H1 (cell line): ENCODE measurements at regions not wholly inside any gene's neighbourhood (a gene's known extent, or its start where the extent isn't known, plus 50 kb on each side); places are given as distances from the start of the nearest gene placed in this dataset.

Source experiments
- CTCF ChIA-PET: fragments of 300-600 bp; sonication (Branson Sonifier 250); formaldehyde crosslinking; loops from one replicate; lab custom pipeline; 2021; ENCODE audit not compliant: partially characterized antibody; lab: Charles Lee
- POLR2A ChIA-PET: fragments of 300-600 bp; sonication (Branson Sonifier 250); formaldehyde crosslinking; loops from one replicate; lab custom pipeline; 2021; ENCODE audit warnings: inconsistent platforms; ENCODE audit not compliant: partially characterized antibody; lab: Charles Lee
- DNase-seq, 2 experiments: peaks; one replicate each; pipeline versions ENCODE4 v3.0.0 to v3.0.0-alpha.2; 2010 to 2022; ENCODE audit warnings: low spot score in 2 of 2, low read depth in 1 of 2, mixed read lengths in 1 of 2
- FAIRE-seq: peaks from 2 replicates; lab custom pipeline; 2011; peaks lifted over from hg19 to GRCh38; lab: Jason Lieb, UNC
- H2AFZ ChIP-seq: 2 replicates; pipeline ENCODE4 v1.8.1; 2012; ENCODE audit warnings: low read length, inconsistent platforms
- H2AK5ac ChIP-seq: 2 replicates; pipeline ENCODE4 v1.6.1; 2013; ENCODE audit warnings: low read depth, low read length
- H2BK120ac ChIP-seq: replicated peaks from 2 replicates; pipeline ENCODE3; 2013; ENCODE audit warnings: low read depth, low read length, inconsistent platforms
- H2BK12ac ChIP-seq: 2 replicates; pipeline ENCODE4 v1.6.1; 2013; ENCODE audit warnings: low read depth, low read length
- H2BK15ac ChIP-seq: 2 replicates; pipeline ENCODE4 v1.6.1; 2013; ENCODE audit warnings: low read length
- H2BK20ac ChIP-seq: 2 replicates; pipeline ENCODE4 v1.6.1; 2013; ENCODE audit warnings: low read length
- H2BK5ac ChIP-seq: 2 replicates; pipeline ENCODE4 v1.6.1; 2013; ENCODE audit warnings: low read depth, low read length
- H3K14ac ChIP-seq: 2 replicates; pipeline ENCODE4 v1.6.1; 2013; ENCODE audit warnings: inconsistent platforms; ENCODE audit not compliant: insufficient read length
- H3K18ac ChIP-seq: 2 replicates; pipeline ENCODE4 v1.6.1; 2013; ENCODE audit warnings: low read length; ENCODE audit errors: extremely low read depth
- H3K23ac ChIP-seq: 2 replicates; pipeline ENCODE4 v1.6.1; 2013; ENCODE audit warnings: inconsistent platforms; ENCODE audit not compliant: insufficient read length
- H3K23me2 ChIP-seq: 2 replicates; pipeline ENCODE4 v1.6.1; 2013; ENCODE audit warnings: low read depth, low read length
- H3K27ac ChIP-seq: 2 replicates; pipeline ENCODE4 v1.6.1; 2011; ENCODE audit warnings: low read depth, low read length, inconsistent platforms
- H3K27me3 ChIP-seq, 4 experiments: replicated peaks in 1 of 4; 1 replicate in 1 of 4; 2 replicates in 3 of 4; pipeline versions ENCODE4 v1.6.1 to v1.8.1; 2011 to 2013; ENCODE audit warnings: low read length in 3 of 4, mild to moderate bottlenecking in 3 of 4, inconsistent platforms in 2 of 4, mixed read lengths in 2 of 4, moderate library complexity in 1 of 4; ENCODE audit not compliant: control insufficient read depth in 3 of 4, insufficient read depth in 3 of 4; ENCODE audit errors: extremely low read depth in 1 of 4
- H3K36me3 ChIP-seq, 4 experiments: 2 replicates each; pipeline versions ENCODE4 v1.6.1 to v1.8.1; 2011 to 2013; ENCODE audit warnings: mild to moderate bottlenecking in 4 of 4, low read length in 3 of 4, moderate library complexity in 2 of 4, control low read depth in 1 of 4, inconsistent platforms in 1 of 4; ENCODE audit not compliant: insufficient read depth in 4 of 4, control insufficient read depth in 2 of 4
- H3K4ac ChIP-seq: replicated peaks from 2 replicates; pipeline ENCODE3; 2013; ENCODE audit warnings: low read length, low read depth, mixed read lengths, inconsistent platforms; ENCODE audit not compliant: insufficient read length
- H3K4me1 ChIP-seq, 4 experiments: replicated peaks in 1 of 4; 1 replicate in 1 of 4; 2 replicates in 3 of 4; pipeline versions ENCODE4 v1.6.1 to v1.8.1; 2011 to 2013; ENCODE audit warnings: low read length in 3 of 4, inconsistent platforms in 2 of 4, mixed read lengths in 1 of 4; ENCODE audit not compliant: insufficient read depth in 4 of 4, control insufficient read depth in 3 of 4
- H3K4me2 ChIP-seq, 2 experiments: 2 replicates each; pipeline versions ENCODE4 v1.6.1 to v1.8.1; 2011 to 2013; ENCODE audit warnings: low read depth in 2 of 2, low read length in 2 of 2, control low read depth in 1 of 2, inconsistent platforms in 1 of 2, mild to moderate bottlenecking in 1 of 2; ENCODE audit not compliant: insufficient read depth in 1 of 2
- H3K4me3 ChIP-seq, 4 experiments: fragments of 200-600, 300-600 bp in 1 of 4; sonication (generic), shearing (Covaris generic), sonication (Bioruptor Twin) in 1 of 4; 2 replicates each; pipeline versions ENCODE4 v1.5.1 to v1.8.1; 2011 to 2016; ENCODE audit warnings: low read length in 4 of 4, low read depth in 3 of 4, control low read depth in 2 of 4, inconsistent platforms in 2 of 4, mild to moderate bottlenecking in 2 of 4, mixed read lengths in 1 of 4, moderate library complexity in 1 of 4; ENCODE audit not compliant: insufficient read depth in 2 of 4; ENCODE audit errors: extremely low read depth in 1 of 4
- H3K56ac ChIP-seq: replicated peaks from 2 replicates; pipeline ENCODE3; 2013; ENCODE audit warnings: low read depth, mild to moderate bottlenecking, mixed read lengths, low read length, inconsistent platforms; ENCODE audit not compliant: insufficient read length
- H3K79me1 ChIP-seq: 2 replicates; pipeline ENCODE4 v1.6.1; 2013; ENCODE audit warnings: low read depth, low read length, control low read depth
- H3K79me2 ChIP-seq, 2 experiments: 2 replicates each; pipeline versions ENCODE4 v1.6.1 to v1.8.1; 2012 to 2013; ENCODE audit warnings: low read length in 2 of 2, mild to moderate bottlenecking in 2 of 2, inconsistent platforms in 1 of 2; ENCODE audit not compliant: insufficient read depth in 2 of 2, control insufficient read depth in 1 of 2
- H3K9ac ChIP-seq, 4 experiments: replicated peaks in 1 of 4; 1 replicate in 1 of 4; 2 replicates in 3 of 4; pipeline versions ENCODE4 v1.6.1 to v1.8.1; 2011 to 2013; ENCODE audit warnings: low read depth in 3 of 4, low read length in 3 of 4, control low read depth in 2 of 4, mild to moderate bottlenecking in 2 of 4, moderate library complexity in 2 of 4, inconsistent platforms in 1 of 4; ENCODE audit errors: extremely low read depth in 1 of 4
- H3K9me3 ChIP-seq, 2 experiments: 2 replicates each; pipeline versions ENCODE4 v1.6.1 to v1.8.1; 2012 to 2013; ENCODE audit warnings: mild to moderate bottlenecking in 2 of 2, moderate library complexity in 2 of 2, control low read depth in 1 of 2, inconsistent platforms in 1 of 2, low read depth in 1 of 2, low read length in 1 of 2, mixed read lengths in 1 of 2; ENCODE audit not compliant: insufficient read depth in 2 of 2
- H4K20me1 ChIP-seq, 2 experiments: replicated peaks in 1 of 2; 2 replicates each; pipeline versions ENCODE3 to v1.8.1; 2011 to 2013; ENCODE audit warnings: inconsistent platforms in 2 of 2, low read length in 2 of 2, mild to moderate bottlenecking in 1 of 2; ENCODE audit not compliant: insufficient read depth in 2 of 2, control insufficient read depth in 1 of 2
- H4K5ac ChIP-seq: 2 replicates; pipeline ENCODE4 v1.6.1; 2013; ENCODE audit warnings: low read length, low read depth, mixed read lengths, inconsistent platforms; ENCODE audit not compliant: insufficient read length
- H4K8ac ChIP-seq: 2 replicates; pipeline ENCODE4 v1.8.0; 2013; ENCODE audit warnings: mild to moderate bottlenecking, moderate library complexity, low read length, inconsistent platforms; ENCODE audit not compliant: insufficient read depth; ENCODE audit errors: extremely low read depth
- H4K91ac ChIP-seq: replicated peaks from 2 replicates; pipeline ENCODE3; 2013; ENCODE audit warnings: low read length, mixed read lengths, inconsistent platforms; ENCODE audit not compliant: insufficient read length
- ASH2L ChIP-seq: fragments of 200-600, 300-600 bp; sonication (generic); IDR thresholded peaks from one replicate; pipeline ENCODE4 v1.7.1; 2017; ENCODE audit warnings: low read length
- BACH1 ChIP-seq: IDR thresholded peaks from 2 replicates; pipeline ENCODE4 v1.6.1; 2012; ENCODE audit warnings: low read length, improper control_type of control experiment
- BRCA1 ChIP-seq: IDR thresholded peaks from 2 replicates; pipeline ENCODE4 v1.6.1; 2012; ENCODE audit warnings: low read depth, low read length, improper control_type of control experiment
- EP300 ChIP-seq, 2 experiments: IDR thresholded peaks; 1 replicate in 1 of 2; 2 replicates in 1 of 2; pipeline ENCODE4 v1.6.1; 2011 to 2012; ENCODE audit warnings: low read depth in 2 of 2, low read length in 2 of 2, mild to moderate bottlenecking in 2 of 2, borderline replicate concordance in 1 of 2, inconsistent platforms in 1 of 2, moderate library complexity in 1 of 2
- WGBS, 2 experiments: shearing (Covaris generic) in 1 of 2; methylation state at CpG; one replicate each; pipeline versions ENCODE4 v1.1.6 to v1.1.7; 2013 to 2015; ENCODE audit warnings: low lambda C conversion rate in 2 of 2, mixed read lengths in 2 of 2, inconsistent platforms in 1 of 2, low coverage in 1 of 2, missing lambda C conversion rate in 1 of 2; ENCODE audit not compliant: insufficient replicate concordance in 2 of 2, insufficient coverage in 1 of 2, insufficient read length in 1 of 2; ENCODE audit errors: extremely low coverage in 1 of 2, missing lambda C conversion rate in 1 of 2; 5-methylcytosine and 5-hydroxymethylcytosine counted together
- TF ChIP-seq, protein P1 (sequence below): IDR thresholded peaks from 2 replicates; pipeline ENCODE4 v1.6.1; 2011; ENCODE audit warnings: low read depth, mild to moderate bottlenecking, low read length; ENCODE audit not compliant: insufficient read depth
- TF ChIP-seq, protein P2 (sequence below), 3 experiments: IDR thresholded peaks; 1 replicate in 2 of 3; 2 replicates in 1 of 3; pipeline versions ENCODE4 v1.5.1 to v1.6.1; 2011; ENCODE audit warnings: low read length in 3 of 3, mild to moderate bottlenecking in 3 of 3, inconsistent platforms in 2 of 3, low read depth in 1 of 3, moderate library complexity in 1 of 3; ENCODE audit not compliant: insufficient read depth in 1 of 3; ENCODE audit errors: control extremely low read depth in 1 of 3
- TF ChIP-seq, protein P3 (sequence below): IDR thresholded peaks from 2 replicates; pipeline ENCODE4 v1.6.1; 2011; ENCODE audit warnings: low read length, improper control_type of control experiment

DNA sequence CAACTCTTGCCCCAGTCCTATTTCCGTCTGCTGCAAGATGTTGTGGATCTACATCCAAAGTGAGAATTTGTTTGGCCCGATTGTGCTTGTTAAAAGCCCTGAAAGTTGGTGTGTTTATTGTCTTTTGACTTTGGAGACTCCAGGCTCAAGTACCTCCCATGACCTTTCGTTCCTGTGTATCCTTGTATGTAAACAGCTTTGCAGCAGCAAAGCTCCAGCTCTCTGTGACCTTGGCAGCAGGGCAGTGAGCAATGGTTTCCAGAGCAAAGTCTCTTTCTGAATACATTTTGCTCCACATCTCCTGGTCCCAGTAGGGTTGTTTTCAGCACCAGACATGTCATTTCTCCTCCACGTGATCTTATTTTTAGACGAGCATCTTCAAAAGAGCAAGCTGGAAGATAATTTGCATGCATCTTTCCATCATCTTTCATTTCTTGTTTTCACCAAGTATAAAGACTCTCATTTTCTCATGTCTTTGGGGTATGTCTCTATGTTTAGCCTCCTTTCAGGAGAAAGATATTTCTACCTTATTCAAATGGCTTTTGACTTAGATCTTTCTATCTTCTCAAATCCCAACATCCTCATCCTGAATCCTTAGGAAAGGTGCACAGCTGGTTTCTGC lies 68.1 kb upstream of the ERCC6L2 start:
- Histone ChIP-seq H2BK20ac (no peak overlapping the region), H2BK5ac (no peak overlapping the region), H2AFZ (no peak overlapping the region), H3K27me3 (no peaks in the 10 kb centered on the region), H3K4ac (no peak overlapping the region), H4K5ac (no peak overlapping the region)
- TF ChIP-seq, protein P1, sequence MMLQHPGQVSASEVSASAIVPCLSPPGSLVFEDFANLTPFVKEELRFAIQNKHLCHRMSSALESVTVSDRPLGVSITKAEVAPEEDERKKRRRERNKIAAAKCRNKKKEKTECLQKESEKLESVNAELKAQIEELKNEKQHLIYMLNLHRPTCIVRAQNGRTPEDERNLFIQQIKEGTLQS = no peak
- TF ChIP-seq, protein P2, sequence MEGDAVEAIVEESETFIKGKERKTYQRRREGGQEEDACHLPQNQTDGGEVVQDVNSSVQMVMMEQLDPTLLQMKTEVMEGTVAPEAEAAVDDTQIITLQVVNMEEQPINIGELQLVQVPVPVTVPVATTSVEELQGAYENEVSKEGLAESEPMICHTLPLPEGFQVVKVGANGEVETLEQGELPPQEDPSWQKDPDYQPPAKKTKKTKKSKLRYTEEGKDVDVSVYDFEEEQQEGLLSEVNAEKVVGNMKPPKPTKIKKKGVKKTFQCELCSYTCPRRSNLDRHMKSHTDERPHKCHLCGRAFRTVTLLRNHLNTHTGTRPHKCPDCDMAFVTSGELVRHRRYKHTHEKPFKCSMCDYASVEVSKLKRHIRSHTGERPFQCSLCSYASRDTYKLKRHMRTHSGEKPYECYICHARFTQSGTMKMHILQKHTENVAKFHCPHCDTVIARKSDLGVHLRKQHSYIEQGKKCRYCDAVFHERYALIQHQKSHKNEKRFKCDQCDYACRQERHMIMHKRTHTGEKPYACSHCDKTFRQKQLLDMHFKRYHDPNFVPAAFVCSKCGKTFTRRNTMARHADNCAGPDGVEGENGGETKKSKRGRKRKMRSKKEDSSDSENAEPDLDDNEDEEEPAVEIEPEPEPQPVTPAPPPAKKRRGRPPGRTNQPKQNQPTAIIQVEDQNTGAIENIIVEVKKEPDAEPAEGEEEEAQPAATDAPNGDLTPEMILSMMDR (IDR thresholded peaks at IDR 0.05; ENCODE audit: control extremely low read depth in 1 of 3, insufficient read depth in 1 of 3, low read depth in 1 of 3, low read length in 3 of 3) = no peak
- TF ChIP-seq BRCA1 (no peak), EP300 (IDR thresholded peaks at IDR 0.05; ENCODE audit: borderline replicate concordance in 1 of 2, low read depth in 2 of 2, low read length in 2 of 2) (no peak), BACH1 (no peak), ASH2L (no peak)
- TF ChIP-seq, protein P3, sequence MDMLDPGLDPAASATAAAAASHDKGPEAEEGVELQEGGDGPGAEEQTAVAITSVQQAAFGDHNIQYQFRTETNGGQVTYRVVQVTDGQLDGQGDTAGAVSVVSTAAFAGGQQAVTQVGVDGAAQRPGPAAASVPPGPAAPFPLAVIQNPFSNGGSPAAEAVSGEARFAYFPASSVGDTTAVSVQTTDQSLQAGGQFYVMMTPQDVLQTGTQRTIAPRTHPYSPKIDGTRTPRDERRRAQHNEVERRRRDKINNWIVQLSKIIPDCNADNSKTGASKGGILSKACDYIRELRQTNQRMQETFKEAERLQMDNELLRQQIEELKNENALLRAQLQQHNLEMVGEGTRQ = no peak
- TF ChIP-seq, all 59 proteins: peak for 0
- Histone ChIP-seq H3K79me2 (no peaks in the 10 kb centered on the region), H3K79me1 (no peaks in the 10 kb centered on the region), H3K9me3 (no peaks in the 10 kb centered on the region), H2AK5ac (no peak overlapping the region), H3K9ac (no peak overlapping the region), H3K27ac (no peak overlapping the region), H2BK120ac (no peak overlapping the region), H2BK12ac (no peak overlapping the region), H3K23me2 (no peaks in the 10 kb centered on the region), H4K20me1 (no peaks in the 10 kb centered on the region), H3K4me2 (no peak overlapping the region), H3K36me3 (no peaks in the 10 kb centered on the region), H3K56ac (no peak overlapping the region), H4K91ac (no peak overlapping the region), H3K18ac (no peak overlapping the region), H3K4me1 (no peaks in the 10 kb centered on the region; a peak in 1 of 7 replicates), H2BK15ac (no peak overlapping the region), H3K14ac (no peak overlapping the region), H4K8ac (no peak overlapping the region), H3K4me3 (no peak overlapping the region), H3K23ac (no peak overlapping the region)
- FAIRE-seq (no peak), DNase-seq (no peak)
- CTCF ChIA-PET = no interaction called here
- POLR2A ChIA-PET = no interaction called here
- WGBS, 2 experiments = 88% methylated on average over 5 of the region's 5 CpGs; no CpG with 5 or more reads in 1 of the 2 experiments
